ENCODE measurements at regions not wholly inside any gene's neighbourhood (a gene's known extent, or its start where the extent isn't known, plus 50 kb on each side); places are given as distances from the start of the nearest gene placed in this dataset.
"Not testable (repeated sequence)": the region's sequence is repeated elsewhere in the genome, so short reads cannot be mapped to it uniquely, and the experiment has no call there.

GRCh38 chr4:66032571-66032970, 362.3 kb upstream of the EPHA5 start:
- no peak for DNase-seq (ENCODE audit: low spot score)

- DNase-seq (ENCODE audit: low spot score), result no peak
Measured at GRCh38 chr4:66028668-66029067, 358.4 kb upstream of the EPHA5 start.

- no peak for DNase-seq (ENCODE audit: low spot score)
Measured at GRCh38 chr4:66023061-66023460, 352.8 kb upstream of the EPHA5 start.

GRCh38 chr4:66017671-66018070, 347.4 kb upstream of the EPHA5 start:
- no peak for DNase-seq (ENCODE audit: low spot score)

GRCh38 chr4:66016240-66016639, 346.0 kb upstream of the EPHA5 start:
- DNase-seq (ENCODE audit: low spot score), result no peak

GRCh38 chr4:66014146-66014765, 344.0 kb upstream of the EPHA5 start:
- no peak for DNase-seq (ENCODE audit: low spot score)

GRCh38 chr4:66000510-66001117, 330.3 kb upstream of the EPHA5 start:
- DNase-seq (ENCODE audit: low spot score), result no peak

GRCh38 chr4:65999518-65999871, 329.2 kb upstream of the EPHA5 start:
- no peak for DNase-seq (ENCODE audit: low spot score)

- DNase-seq (ENCODE audit: low spot score), result not testable (repeated sequence)
Measured at GRCh38 chr4:65998807-65999517, 328.7 kb upstream of the EPHA5 start.

- DNase-seq (ENCODE audit: low spot score), result no peak
Measured at GRCh38 chr4:65983061-65983460, 312.8 kb upstream of the EPHA5 start.

- no peak for DNase-seq (ENCODE audit: low spot score)
Measured at GRCh38 chr4:65976287-65976686, 306.0 kb upstream of the EPHA5 start.

- DNase-seq (ENCODE audit: low spot score), result no peak
Measured at GRCh38 chr4:65973186-65973585, 302.9 kb upstream of the EPHA5 start.

- no peak for DNase-seq (ENCODE audit: low spot score)
Measured at GRCh38 chr4:65971686-65972085, 301.4 kb upstream of the EPHA5 start.

GRCh38 chr4:65968831-65969558, 298.7 kb upstream of the EPHA5 start:
- no peak for DNase-seq (ENCODE audit: low spot score)

GRCh38 chr4:65960751-65961150, 290.5 kb upstream of the EPHA5 start:
- no peak for DNase-seq (ENCODE audit: low spot score)

- no peak for DNase-seq (ENCODE audit: low spot score)
Measured at GRCh38 chr4:65954416-65954815, 284.1 kb upstream of the EPHA5 start.

GRCh38 chr4:65951177-65951576, 280.9 kb upstream of the EPHA5 start:
- DNase-seq (ENCODE audit: low spot score), result no peak

GRCh38 chr4:65943076-65943475, 272.8 kb upstream of the EPHA5 start:
- DNase-seq (ENCODE audit: low spot score), result no peak

- DNase-seq (ENCODE audit: low spot score), result no peak
Measured at GRCh38 chr4:65924843-65925242, 254.6 kb upstream of the EPHA5 start.

- DNase-seq (ENCODE audit: low spot score), result no peak
Measured at GRCh38 chr4:65923616-65924015, 253.3 kb upstream of the EPHA5 start.

GRCh38 chr4:65921180-65921579, 250.9 kb upstream of the EPHA5 start:
- no peak for DNase-seq (ENCODE audit: low spot score)

- no peak for DNase-seq (ENCODE audit: low spot score)
Measured at GRCh38 chr4:65918872-65919271, 248.6 kb upstream of the EPHA5 start.

- DNase-seq (ENCODE audit: low spot score), result no peak
Measured at GRCh38 chr4:65918212-65918611, 247.9 kb upstream of the EPHA5 start.

All from AG20443 (cell line).